ENCODE measurements at regions not wholly inside any gene's neighbourhood (a gene's known extent, or its start where the extent isn't known, plus 50 kb on each side); places are given as distances from the start of the nearest gene placed in this dataset.

DNA sequence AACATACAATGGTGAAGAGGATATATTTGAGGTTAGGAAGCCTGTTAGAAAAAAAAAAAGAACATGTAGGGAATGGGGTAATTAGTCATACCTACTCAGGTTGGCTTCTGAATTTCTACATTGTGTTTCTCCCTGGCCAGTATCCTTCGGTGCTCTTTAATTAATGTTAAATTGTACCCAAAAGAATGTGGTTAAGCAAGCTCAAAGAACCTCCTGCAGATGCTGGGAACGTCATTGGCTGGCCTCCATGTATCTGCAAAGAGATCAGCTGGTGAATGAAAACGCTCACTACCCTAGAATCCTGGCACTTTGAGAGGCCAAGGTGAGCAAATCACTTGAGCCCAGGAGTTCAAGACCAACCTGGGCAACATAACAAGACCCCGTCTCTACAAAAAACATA is 942.3 kb upstream of the PRKX start:
- no peak for TF ChIP-seq RCOR1 (IDR thresholded peaks at IDR 0.05; ENCODE audit: insufficient replicate concordance, low read length)
- TF ChIP-seq POLR2A (IDR thresholded peaks at IDR 0.05; ENCODE audit: low read depth, low read length): no peak
- no peak for TF ChIP-seq MXI1 (IDR thresholded peaks at IDR 0.05; ENCODE audit: borderline replicate concordance, low read depth, low read length)

Data from IMR-90 (cell line).